ENCODE measurements at regions not wholly inside any gene's neighbourhood (a gene's known extent, or its start where the extent isn't known, plus 50 kb on each side); places are given as distances from the start of the nearest gene placed in this dataset.
"Not testable (repeated sequence)": the region's sequence is repeated elsewhere in the genome, so short reads cannot be mapped to it uniquely, and the experiment has no call there.

GRCh38 chr4:27964095-27964494 is 1103.5 kb downstream of the STIM2 start:
- no peak for DNase-seq (ENCODE audit: low spot score)

DNA sequence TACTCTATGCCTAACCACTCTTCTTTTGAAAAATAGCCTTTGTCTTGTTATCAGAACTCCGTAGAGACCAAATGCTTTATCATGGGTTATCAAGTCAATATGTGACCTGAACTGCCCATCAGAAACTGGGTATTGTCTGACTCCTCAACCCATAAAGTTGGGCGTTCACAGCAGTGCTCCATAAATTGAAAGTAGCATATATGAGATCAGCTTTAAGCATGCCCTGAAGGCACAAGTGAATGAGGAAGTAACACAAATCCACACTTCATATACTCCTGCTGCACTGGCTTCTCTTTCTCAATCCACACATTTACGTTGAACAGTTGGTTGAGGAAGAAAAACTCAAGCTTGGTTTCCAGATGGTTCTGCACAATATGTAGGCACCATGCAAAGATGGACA is 1106.0 kb downstream of the STIM2 start:
- DNase-seq (ENCODE audit: low spot score), result no peak

DNA sequence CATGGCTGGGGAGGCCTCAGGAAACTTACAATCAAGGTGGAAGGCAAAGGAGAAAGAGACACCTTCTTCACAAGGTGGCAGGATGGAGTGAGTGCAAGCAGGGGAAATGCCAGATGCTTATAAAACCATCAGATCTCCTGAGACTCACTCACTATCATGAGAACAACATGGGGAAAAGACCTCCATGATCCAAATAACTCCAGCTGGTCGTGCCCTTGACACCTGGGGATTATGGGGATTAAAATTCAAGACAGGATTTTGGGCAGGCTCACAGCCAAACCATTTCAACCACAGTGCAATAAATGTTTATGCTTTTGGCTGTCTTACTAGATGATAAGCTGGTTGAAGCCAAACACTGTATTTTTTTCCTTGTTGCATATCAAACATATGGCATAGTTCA is 1112.4 kb downstream of the STIM2 start:
- DNase-seq (ENCODE audit: low spot score), result no peak

DNA sequence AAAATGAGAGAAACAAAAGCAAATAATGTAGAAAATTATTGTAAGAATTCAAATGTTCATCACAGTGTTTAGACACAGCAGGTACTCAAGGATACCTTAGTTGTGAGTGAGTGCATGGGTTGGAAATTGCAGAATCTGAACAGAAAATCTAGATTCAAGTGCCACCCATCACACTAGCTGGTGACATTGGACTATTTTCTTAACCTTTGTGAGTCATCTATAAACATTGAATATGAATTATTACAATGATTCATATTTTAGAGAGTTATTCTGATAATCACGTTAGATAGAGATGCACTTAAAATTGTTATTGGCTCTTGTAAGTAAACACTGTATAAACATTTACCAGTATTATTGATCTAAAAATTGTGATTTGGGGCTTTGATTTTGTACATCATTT is 1113.1 kb downstream of the STIM2 start:
- DNase-seq (ENCODE audit: low spot score), result no peak

DNA sequence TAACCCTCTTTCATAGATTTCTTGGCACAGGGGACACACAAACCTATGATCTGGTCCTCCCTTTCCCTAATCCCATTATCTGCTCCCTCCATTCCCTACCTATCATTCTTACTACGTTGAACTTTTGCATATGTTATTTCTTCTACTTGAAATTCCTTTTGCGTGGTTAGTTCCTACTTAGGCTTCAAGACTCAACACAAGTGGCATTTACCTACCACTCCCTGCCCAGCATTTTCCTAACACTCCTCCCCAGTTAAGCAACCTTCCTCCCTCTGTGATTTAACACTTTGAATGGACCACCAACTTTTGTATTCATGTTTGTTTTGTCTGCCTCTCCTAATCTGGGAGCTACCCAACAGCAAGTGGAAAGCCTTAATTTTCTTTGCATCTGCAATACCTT is 1113.7 kb downstream of the STIM2 start:
- no peak for DNase-seq (ENCODE audit: low spot score)

GRCh38 chr4:27974881-27975280 is 1114.2 kb downstream of the STIM2 start:
- DNase-seq (ENCODE audit: low spot score), result not testable (repeated sequence)

- not testable (repeated sequence) for DNase-seq (ENCODE audit: low spot score)
Observed at GRCh38 chr4:27978427-27979109, 1117.9 kb downstream of the STIM2 start.

GRCh38 chr4:27985522-27985921 is 1124.9 kb downstream of the STIM2 start:
- DNase-seq (ENCODE audit: low spot score), result no peak

GRCh38 chr4:27986476-27986875 is 1125.8 kb downstream of the STIM2 start:
- no peak for DNase-seq (ENCODE audit: low spot score)

GRCh38 chr4:28001698-28002097 is 1141.1 kb downstream of the STIM2 start:
- no peak for DNase-seq (ENCODE audit: low spot score)

DNA sequence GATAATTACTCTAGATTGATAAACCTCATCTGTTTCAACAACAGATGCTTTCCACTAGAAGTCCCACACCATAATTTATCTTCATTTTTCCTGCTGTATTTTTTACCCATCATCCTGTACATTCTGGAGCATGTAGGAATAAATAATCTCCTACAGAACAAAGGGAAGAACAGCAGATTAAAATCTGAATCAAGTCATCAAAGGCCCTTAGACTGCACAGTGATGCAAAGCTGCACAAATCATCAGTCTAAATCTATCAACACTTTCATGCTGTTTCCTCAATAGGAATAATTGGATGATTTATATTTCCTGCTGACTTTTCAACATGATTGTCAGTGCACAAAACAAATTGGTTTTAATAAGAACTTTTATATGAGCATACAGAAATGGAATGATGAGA is 1143.9 kb downstream of the STIM2 start:
- DNase-seq (ENCODE audit: low spot score), result no peak

GRCh38 chr4:28006021-28006420 is 1145.4 kb downstream of the STIM2 start:
- DNase-seq (ENCODE audit: low spot score), result no peak

- DNase-seq (ENCODE audit: low spot score), result no peak
Observed at GRCh38 chr4:28007693-28008092, 1147.1 kb downstream of the STIM2 start.

DNA sequence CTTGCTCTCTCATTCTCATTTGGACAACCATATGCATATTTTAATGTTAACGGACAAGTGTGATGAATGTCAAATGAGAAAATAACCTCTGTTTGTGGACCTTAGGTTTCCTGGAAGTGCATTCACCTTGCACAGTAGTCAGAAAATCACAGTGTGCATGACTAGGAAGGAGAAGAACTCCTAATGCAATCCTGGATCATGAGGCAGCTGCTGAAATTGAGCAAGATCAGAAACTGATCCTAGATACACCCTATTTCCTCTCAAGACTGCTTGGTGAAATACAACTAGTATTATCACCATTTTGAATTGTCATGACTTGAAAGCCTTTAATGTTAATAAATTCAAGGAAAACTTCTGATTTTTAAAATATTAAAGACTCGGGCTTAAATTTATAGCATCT is 1148.9 kb downstream of the STIM2 start:
- DNase-seq (ENCODE audit: low spot score), result no peak

- DNase-seq (ENCODE audit: low spot score), result no peak
Observed at GRCh38 chr4:28010577-28011240, 1150.1 kb downstream of the STIM2 start.

- no peak for DNase-seq (ENCODE audit: low spot score)
Observed at GRCh38 chr4:28014469-28014868, 1153.8 kb downstream of the STIM2 start.

GRCh38 chr4:28015996-28016395 is 1155.4 kb downstream of the STIM2 start:
- DNase-seq (ENCODE audit: low spot score), result no peak

- not testable (repeated sequence) for DNase-seq (ENCODE audit: low spot score)
Observed at GRCh38 chr4:28038253-28038652, 1177.6 kb downstream of the STIM2 start.

- DNase-seq (ENCODE audit: low spot score), result no peak
Observed at GRCh38 chr4:28062562-28062961, 1201.9 kb downstream of the STIM2 start.

- DNase-seq (ENCODE audit: low spot score), result no peak
Observed at GRCh38 chr4:28073860-28074555, 1213.4 kb downstream of the STIM2 start.

DNA sequence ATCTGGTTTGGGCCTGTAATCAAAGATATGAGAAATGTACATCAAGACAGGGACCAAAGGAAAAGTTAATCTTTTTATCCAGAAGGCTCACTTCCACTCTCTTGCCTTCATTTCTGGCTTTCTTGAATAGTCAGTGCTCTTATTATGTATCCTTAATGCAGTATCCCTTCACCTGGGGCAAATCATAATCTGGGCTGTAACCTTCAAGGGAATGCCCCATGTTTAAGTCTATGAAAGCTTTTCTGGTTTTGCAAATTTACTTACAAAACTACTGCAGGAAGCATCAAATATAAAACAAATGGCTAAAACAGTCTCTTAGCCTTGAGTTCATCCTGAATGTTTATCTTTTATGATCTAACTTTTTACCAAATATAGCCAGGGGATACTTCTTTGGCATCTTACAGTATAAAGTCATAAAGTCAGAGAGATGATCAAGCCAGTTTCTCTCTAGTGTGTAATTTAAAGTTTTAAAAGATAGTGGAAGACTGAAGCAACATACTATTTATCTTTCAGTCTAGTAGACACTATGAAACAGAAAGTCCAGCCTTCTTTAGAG is 1214.8 kb downstream of the STIM2 start:
- no peak for DNase-seq (ENCODE audit: low spot score)

DNA sequence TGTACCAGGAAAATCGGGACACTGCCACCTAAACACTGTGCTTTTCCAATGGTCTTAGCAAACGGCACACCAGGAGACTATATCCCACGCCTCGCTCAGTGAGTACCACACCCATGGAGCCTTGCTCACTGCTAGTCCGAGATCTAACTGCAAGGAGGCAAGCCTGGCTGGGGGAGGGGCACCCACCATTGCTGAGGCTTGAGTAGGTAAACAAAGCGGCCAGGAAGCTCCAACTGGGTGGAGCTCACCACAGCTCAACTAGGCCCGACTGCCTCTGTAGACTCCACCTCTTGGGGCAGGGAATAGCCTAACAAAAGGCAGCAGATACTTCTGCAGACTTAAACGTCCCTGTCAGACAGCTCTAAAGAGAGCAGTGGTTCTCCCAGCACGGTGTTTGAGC is 1216.6 kb downstream of the STIM2 start:
- DNase-seq (ENCODE audit: low spot score), result not testable (repeated sequence)
